ENCODE measurements at regions not wholly inside any gene's neighbourhood (a gene's known extent, or its start where the extent isn't known, plus 50 kb on each side); places are given as distances from the start of the nearest gene placed in this dataset.

- TF ChIP-seq EZH2phosphoT487 (IDR thresholded peaks at IDR 0.05; ENCODE audit: borderline replicate concordance) (no peak), CTCF (conservative IDR thresholded peaks at IDR 0.05; ENCODE audit: low read length) (no peak)
- no peak overlapping the region for H3K4me2 ChIP-seq (ENCODE audit: low read depth, low read length, poor library complexity, severe bottlenecking)
- no peaks in the 10 kb centered on the region for H3K27me3 ChIP-seq (ENCODE audit: insufficient read depth, low read length, poor library complexity, severe bottlenecking)
- H3K4me3 ChIP-seq (ENCODE audit: low read length, poor library complexity, severe bottlenecking), result no peak overlapping the region
- no peaks in the 10 kb centered on the region for H3K4me1 ChIP-seq (ENCODE audit: insufficient read depth, low read length, poor library complexity, severe bottlenecking)
- no peaks in the 10 kb centered on the region for H3K36me3 ChIP-seq (ENCODE audit: insufficient read depth, low read length)
- no peak overlapping the region for H3K9ac ChIP-seq (ENCODE audit: low read depth, low read length, poor library complexity, severe bottlenecking)
- H3K9me2 ChIP-seq (replicated peaks; ENCODE audit: low read depth, low read length), result no peaks in the 10 kb centered on the region
- no peaks in the 10 kb centered on the region for H3K79me2 ChIP-seq (ENCODE audit: insufficient read depth, low read length)
- H2AFZ ChIP-seq (ENCODE audit: low read length), result no peak overlapping the region
- no peaks in the 10 kb centered on the region for H3F3A ChIP-seq (ENCODE audit: low read depth)
- no peaks in the 10 kb centered on the region for H3K9me3 ChIP-seq (ENCODE audit: insufficient read depth, low read depth, low read length)
- H4K20me1 ChIP-seq (ENCODE audit: insufficient read depth, low read length, poor library complexity, severe bottlenecking), result no peaks in the 10 kb centered on the region
Measured at GRCh38 chr3:23672628-23673027, 133.1 kb upstream of the UBE2E1 start.

DNA sequence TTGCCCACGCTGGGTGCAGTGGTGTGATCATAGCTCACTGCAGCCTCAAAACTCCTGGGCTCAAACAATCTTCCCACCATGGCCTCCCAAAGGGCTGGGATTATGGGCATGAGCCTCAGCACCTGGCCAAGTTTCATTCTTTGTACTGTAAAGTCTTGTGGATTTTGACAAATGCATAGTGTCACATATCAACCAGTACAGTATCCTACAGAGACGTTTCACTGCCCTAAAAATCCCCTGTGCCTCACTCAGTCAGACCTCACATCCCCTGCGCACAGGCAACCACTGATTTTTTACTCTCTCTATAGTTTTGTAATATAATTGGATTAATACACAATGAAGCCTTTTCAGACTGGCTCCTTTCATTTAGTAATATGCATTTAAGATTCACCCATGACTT lies 130.7 kb upstream of the UBE2E1 start:
- Histone ChIP-seq H3K9me3 (ENCODE audit: insufficient read depth, low read depth, low read length) (peaks cover 14% of the 10 kb centered on the region), H3K4me3 (ENCODE audit: low read length, poor library complexity, severe bottlenecking) (no peak overlapping the region), H3K36me3 (ENCODE audit: insufficient read depth, low read length) (no peaks in the 10 kb centered on the region), H3K4me1 (ENCODE audit: insufficient read depth, low read length, poor library complexity, severe bottlenecking) (no peaks in the 10 kb centered on the region), H3F3A (ENCODE audit: low read depth) (no peaks in the 10 kb centered on the region), H4K20me1 (ENCODE audit: insufficient read depth, low read length, poor library complexity, severe bottlenecking) (no peaks in the 10 kb centered on the region), H3K9ac (ENCODE audit: low read depth, low read length, poor library complexity, severe bottlenecking) (no peak overlapping the region), H3K27me3 (ENCODE audit: insufficient read depth, low read length, poor library complexity, severe bottlenecking) (no peaks in the 10 kb centered on the region), H3K79me2 (ENCODE audit: insufficient read depth, low read length) (no peaks in the 10 kb centered on the region), H3K4me2 (ENCODE audit: low read depth, low read length, poor library complexity, severe bottlenecking) (no peak overlapping the region), H2AFZ (ENCODE audit: low read length) (no peak overlapping the region), H3K9me2 (replicated peaks; ENCODE audit: low read depth, low read length) (no peaks in the 10 kb centered on the region)
- TF ChIP-seq EZH2phosphoT487 (IDR thresholded peaks at IDR 0.05; ENCODE audit: borderline replicate concordance) (no peak), CTCF (conservative IDR thresholded peaks at IDR 0.05; ENCODE audit: low read length) (no peak)

- Histone ChIP-seq H2AFZ (ENCODE audit: low read length) (no peak overlapping the region), H3F3A (ENCODE audit: low read depth) (no peaks in the 10 kb centered on the region), H3K9me2 (replicated peaks; ENCODE audit: low read depth, low read length) (no peaks in the 10 kb centered on the region), H3K4me1 (ENCODE audit: insufficient read depth, low read length, poor library complexity, severe bottlenecking) (no peaks in the 10 kb centered on the region), H3K79me2 (ENCODE audit: insufficient read depth, low read length) (no peaks in the 10 kb centered on the region), H3K36me3 (ENCODE audit: insufficient read depth, low read length) (no peaks in the 10 kb centered on the region), H3K9me3 (ENCODE audit: insufficient read depth, low read depth, low read length) (peaks cover 18% of the 10 kb centered on the region), H4K20me1 (ENCODE audit: insufficient read depth, low read length, poor library complexity, severe bottlenecking) (no peaks in the 10 kb centered on the region), H3K4me3 (ENCODE audit: low read length, poor library complexity, severe bottlenecking) (no peak overlapping the region), H3K9ac (ENCODE audit: low read depth, low read length, poor library complexity, severe bottlenecking) (no peak overlapping the region), H3K4me2 (ENCODE audit: low read depth, low read length, poor library complexity, severe bottlenecking) (no peak overlapping the region), H3K27me3 (ENCODE audit: insufficient read depth, low read length, poor library complexity, severe bottlenecking) (no peaks in the 10 kb centered on the region)
- TF ChIP-seq CTCF (conservative IDR thresholded peaks at IDR 0.05; ENCODE audit: low read length) (no peak), EZH2phosphoT487 (IDR thresholded peaks at IDR 0.05; ENCODE audit: borderline replicate concordance) (no peak)
Measured at GRCh38 chr3:23676093-23676492, 129.7 kb upstream of the UBE2E1 start.

Data from Loucy (cell line).